ENCODE measurements at regions not wholly inside any gene's neighbourhood (a gene's known extent, or its start where the extent isn't known, plus 50 kb on each side); places are given as distances from the start of the nearest gene placed in this dataset.

GRCh38 chr11:130545449-130546072, 97.1 kb downstream of the ADAMTS15 start:
- TF ChIP-seq POLR2AphosphoS5 (IDR thresholded peaks at IDR 0.05; ENCODE audit: low read depth) (no peak), CTCF (IDR thresholded peaks at IDR 0.05; ENCODE audit: insufficient read depth, low read length) (no peak), REST (IDR thresholded peaks at IDR 0.05; ENCODE audit: insufficient replicate concordance, low read depth) (no peak)
